GM12865 (cell line): ENCODE measurements at regions not wholly inside any gene's neighbourhood (a gene's known extent, or its start where the extent isn't known, plus 50 kb on each side); places are given as distances from the start of the nearest gene placed in this dataset.

Experiments
- DNase-seq: peaks from one replicate; pipeline ENCODE4 v3.0.0; 2010; ENCODE audit warnings: low read depth
- H3K4me3 ChIP-seq: 2 replicates; pipeline ENCODE4 v1.5.1; 2011; ENCODE audit warnings: mild to moderate bottlenecking, low read depth, low read length, control low read depth
- CTCF ChIP-seq: IDR thresholded peaks from 2 replicates; pipeline ENCODE4 v1.5.1; 2011; ENCODE audit warnings: low read length, control low read depth, low read depth, inconsistent platforms; ENCODE audit not compliant: insufficient read depth; ENCODE audit errors: missing control alignments

DNA sequence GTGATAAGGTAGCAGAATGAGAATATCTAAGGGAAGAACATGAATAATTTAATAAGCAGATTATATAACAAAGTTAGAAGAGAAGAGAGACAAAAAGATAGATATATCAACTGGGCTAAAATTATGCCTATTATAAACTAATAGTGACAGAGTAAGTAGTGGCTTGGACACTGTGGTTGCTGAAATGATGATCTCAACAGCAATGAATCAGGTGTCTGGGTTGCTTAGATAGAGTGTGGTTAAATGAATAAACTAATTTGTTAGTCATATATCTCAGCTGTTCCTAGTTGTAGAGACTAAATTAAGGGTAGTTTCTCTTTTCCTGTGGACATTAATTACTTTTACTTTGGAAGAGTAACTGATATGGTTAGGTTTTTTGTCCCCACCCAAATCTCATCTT is 1485.4 kb upstream of the CELF4 start:
- no peak overlapping the region for H3K4me3 ChIP-seq
- no peak for DNase-seq
- TF ChIP-seq CTCF: no peak

GRCh38 chr18:39039813-39040212 is 1474.2 kb upstream of the CELF4 start:
- DNase-seq: no peak
- no peak overlapping the region for H3K4me3 ChIP-seq
- TF ChIP-seq CTCF: no peak

- no peak overlapping the region for H3K4me3 ChIP-seq
- no peak for DNase-seq
- no peak for TF ChIP-seq CTCF
Measured at GRCh38 chr18:39037925-39038324, 1472.3 kb upstream of the CELF4 start.

DNA sequence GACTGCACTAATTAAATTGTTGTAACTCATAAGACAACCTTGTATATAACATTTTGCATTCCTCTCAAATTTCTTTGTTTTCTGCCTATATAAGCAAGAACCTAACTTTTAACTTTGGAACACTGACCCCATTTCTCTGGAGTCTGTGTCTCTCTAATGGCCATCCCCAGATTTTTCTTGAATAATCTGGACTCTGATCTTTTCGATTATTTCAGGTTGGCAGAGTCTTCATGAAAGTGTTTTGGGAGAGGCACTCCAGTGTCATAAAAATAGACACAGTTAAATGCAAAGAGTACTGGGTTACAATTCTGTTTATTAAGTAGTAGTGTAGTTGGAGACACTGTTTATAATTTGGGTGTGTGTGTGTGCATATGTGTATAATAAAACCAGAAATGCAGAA is 1467.7 kb upstream of the CELF4 start:
- no peak for TF ChIP-seq CTCF
- H3K4me3 ChIP-seq: no peak overlapping the region
- DNase-seq: no peak

DNA sequence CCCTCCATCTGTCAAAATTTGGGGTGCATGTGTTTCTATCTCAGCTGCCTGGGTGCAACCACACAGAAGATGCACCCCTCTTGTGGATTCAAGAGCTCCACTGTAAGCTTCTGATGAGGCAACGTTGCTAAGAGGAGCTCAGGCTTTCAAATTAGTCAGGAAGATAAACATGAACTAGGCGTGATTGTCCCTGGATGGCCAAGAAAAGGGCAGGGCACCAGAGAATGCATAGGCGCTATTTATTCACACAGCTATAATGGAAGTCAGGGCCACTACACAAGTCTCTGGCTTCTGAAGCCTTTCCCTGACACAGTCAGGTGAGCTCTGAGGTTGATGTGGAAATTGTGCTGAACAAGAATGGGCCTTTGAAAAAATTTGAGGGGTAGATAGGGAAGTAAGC is 1466.0 kb upstream of the CELF4 start:
- H3K4me3 ChIP-seq: no peak overlapping the region
- no peak for TF ChIP-seq CTCF
- no peak for DNase-seq

DNA sequence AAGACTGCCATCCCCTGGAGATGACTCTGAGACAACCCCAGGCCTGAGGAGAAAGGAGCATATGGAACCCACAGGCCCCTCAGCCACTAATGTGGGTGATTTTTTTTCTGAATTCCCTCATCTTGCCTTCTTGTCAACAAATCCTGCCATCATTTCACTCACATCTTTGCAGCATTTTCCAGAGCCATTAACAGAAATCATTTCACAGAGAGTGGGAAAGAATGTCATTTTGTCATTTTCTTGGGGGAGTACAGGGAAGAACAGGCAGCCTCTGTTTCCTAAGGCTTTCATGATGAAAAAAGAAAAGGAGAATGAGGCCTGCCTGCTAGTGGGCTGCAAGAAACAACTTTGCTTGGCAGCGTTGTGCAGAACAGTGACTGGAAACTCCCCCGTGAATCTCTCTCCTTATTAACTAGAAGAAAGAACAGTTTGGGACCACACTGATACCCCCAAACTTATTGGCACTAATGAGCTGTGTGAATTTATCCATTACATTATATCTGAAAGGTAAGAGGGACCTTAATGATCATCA is 1464.6 kb upstream of the CELF4 start:
- no peak for DNase-seq
- no peak for TF ChIP-seq CTCF

GRCh38 chr18:39025531-39025930 is 1459.9 kb upstream of the CELF4 start:
- no peak for DNase-seq
- no peak for TF ChIP-seq CTCF
- no peak overlapping the region for H3K4me3 ChIP-seq

More for the DNA sequence above, 1464.6 kb upstream of the CELF4 start:
- H3K4me3 ChIP-seq: no peak overlapping the region
